Heart right ventricle (tissue), 16 donors: ENCODE measurements at regions not wholly inside any gene's neighbourhood (a gene's known extent, or its start where the extent isn't known, plus 50 kb on each side); places are given as distances from the start of the nearest gene placed in this dataset.

Experiments
- ATAC-seq, 8 donors: fragments of 200-7000 bp; cut with Tn5 transposase; one replicate each; pipeline ENCODE4 v1.9.1; 2020; ENCODE audit warnings: mild to moderate bottlenecking in 8 of 8, moderate library complexity in 8 of 8, moderate number of reproducible peaks in 1 of 8
- DNase-seq, 2 donors: peaks; one replicate each; pipeline ENCODE4 v3.0.0-alpha.2; 2020
- H3K27ac ChIP-seq, 10 donors: fragments of 200-600 bp; sonication (generic) in 2 of 10; one replicate each; pipeline versions ENCODE4 v1.5.0 to v1.8.0; 2020 to 2022; ENCODE audit warnings: mild to moderate bottlenecking in 3 of 10
- H3K27me3 ChIP-seq, 7 donors: fragments of 200-600 bp; one replicate each; pipeline ENCODE4 v1.8.0; 2021 to 2022; ENCODE audit warnings: mild to moderate bottlenecking in 2 of 7
- H3K36me3 ChIP-seq, 9 donors: fragments of 200-600 bp; sonication (generic) in 1 of 9; one replicate each; pipeline versions ENCODE4 v1.5.0 to v1.8.0; 2020 to 2022; ENCODE audit warnings: mild to moderate bottlenecking in 2 of 9
- H3K4me1 ChIP-seq, 9 donors: fragments of 200-600 bp; sonication (generic) in 1 of 9; one replicate each; pipeline versions ENCODE4 v1.5.0 to v1.8.0; 2020 to 2022; ENCODE audit warnings: mild to moderate bottlenecking in 4 of 9
- H3K4me3 ChIP-seq, 10 donors: fragments of 200-600 bp; sonication (generic) in 2 of 10; one replicate each; pipeline versions ENCODE4 v1.5.0 to v1.8.0; 2020 to 2022; ENCODE audit warnings: mild to moderate bottlenecking in 7 of 10, moderate library complexity in 2 of 10
- H3K9me3 ChIP-seq, 11 donors: fragments of 200-600 bp in 10 of 11; sonication (generic) in 2 of 11; one replicate each; pipeline versions ENCODE4 v1.5.0 to v1.8.0; 2013 to 2022; ENCODE audit warnings: mild to moderate bottlenecking in 2 of 11, control low read depth in 1 of 11, moderate library complexity in 1 of 11
- WGBS, 2 donors: extraction: QIAGEN DNeasy Blood & Tissue Kit; methylation state at CpG; one replicate each; pipeline ENCODE4 v1.1.7; 2013; ENCODE audit warnings: inconsistent platforms in 1 of 2; 5-methylcytosine and 5-hydroxymethylcytosine counted together
- intact Hi-C, 10 donors: fragments of 100-400 bp; cut with DNase I; formaldehyde crosslinking; loops; one replicate each; pipeline versions ENCODE4 v1.11.1 to v1.14.2; 2022
- TF ChIP-seq, protein P1 (sequence below), 9 donors: fragments of 200-600 bp; sonication (generic) in 2 of 9; IDR thresholded peaks; one replicate each; pipeline versions ENCODE4 v1.5.0 to v1.8.0; 2021 to 2022; ENCODE audit warnings: antibody characterized with exemption in 9 of 9, mild to moderate bottlenecking in 5 of 9, moderate library complexity in 1 of 9
- donor health status: Arrhythmogenic right ventricular cardiomyopathy.
- donor health status: ischemic (EF 13 %, LVEDD 7.1; RV severe dilation, severe dysfunction).
- donor health status: healthy with polysubstance abuse.
- donor health status: DM: no; HTN: yes; CAD: no.
- donor health status: DM: no; HTN: no; CAD: no.
- donor health status: ischemic (EF 25% LVEDD 6.9; RV normal size, moderate dysfunction).
- donor health status: ischemic (EF 25% LVEDD 5.7; RV mildly dilated, moderate dysfunction).
- donor health status: healthy.
- donor health status: DM: yes; HTN: yes; CAD: no.
- donor health status: Ischemic cardiomyopathy.
- donor health status: ischemic (EF 35%, LVEDD 5.7; RV mildly dilated, moderate dysfunction).
- donor health status: nonischemic (EF 11% LVEDD 7.7; RV severe dilation, severe dysfunction).
- donor health status: DM: yes; HTN: yes; CAD: no.
- donor health status: PGD.
- donor health status: ischemic (EF 29% LVEDD 5.4; RV normal size, mild dysfunction).
- donor health status: nonischemic (EF 23%, LVEDD 6.1; RV moderate dilation, normal function).

GRCh38 chr18:40874233-40874632, 1080.8 kb upstream of the PIK3C3 start:
- no peak for ATAC-seq
- TF ChIP-seq, protein P1, sequence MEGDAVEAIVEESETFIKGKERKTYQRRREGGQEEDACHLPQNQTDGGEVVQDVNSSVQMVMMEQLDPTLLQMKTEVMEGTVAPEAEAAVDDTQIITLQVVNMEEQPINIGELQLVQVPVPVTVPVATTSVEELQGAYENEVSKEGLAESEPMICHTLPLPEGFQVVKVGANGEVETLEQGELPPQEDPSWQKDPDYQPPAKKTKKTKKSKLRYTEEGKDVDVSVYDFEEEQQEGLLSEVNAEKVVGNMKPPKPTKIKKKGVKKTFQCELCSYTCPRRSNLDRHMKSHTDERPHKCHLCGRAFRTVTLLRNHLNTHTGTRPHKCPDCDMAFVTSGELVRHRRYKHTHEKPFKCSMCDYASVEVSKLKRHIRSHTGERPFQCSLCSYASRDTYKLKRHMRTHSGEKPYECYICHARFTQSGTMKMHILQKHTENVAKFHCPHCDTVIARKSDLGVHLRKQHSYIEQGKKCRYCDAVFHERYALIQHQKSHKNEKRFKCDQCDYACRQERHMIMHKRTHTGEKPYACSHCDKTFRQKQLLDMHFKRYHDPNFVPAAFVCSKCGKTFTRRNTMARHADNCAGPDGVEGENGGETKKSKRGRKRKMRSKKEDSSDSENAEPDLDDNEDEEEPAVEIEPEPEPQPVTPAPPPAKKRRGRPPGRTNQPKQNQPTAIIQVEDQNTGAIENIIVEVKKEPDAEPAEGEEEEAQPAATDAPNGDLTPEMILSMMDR (IDR thresholded peaks at IDR 0.05) = no peak
- no peak for DNase-seq

GRCh38 chr18:40868110-40868858, 1086.8 kb upstream of the PIK3C3 start:
- no peaks in the 10 kb centered on the region for H3K36me3 ChIP-seq
- no peak overlapping the region for H3K4me3 ChIP-seq
- 54 to 66% methylated on average over 4 of the region's 4 CpGs for WGBS, 2 donors
- H3K27me3 ChIP-seq = no peaks in the 10 kb centered on the region
- H3K27ac ChIP-seq = no peak overlapping the region
- no peaks in the 10 kb centered on the region for H3K4me1 ChIP-seq
- ATAC-seq (no peak), DNase-seq (no peak)
- TF ChIP-seq, protein P1 (IDR thresholded peaks at IDR 0.05) = no peak
- intact Hi-C loops = no loop called here
- peaks cover 0 to 4% (median 0%) of the 10 kb centered on the region in 11 donors for H3K9me3 ChIP-seq

More at GRCh38 chr18:40874233-40874632, 1080.8 kb upstream of the PIK3C3 start:
- H3K4me1 ChIP-seq = no peaks in the 10 kb centered on the region
- intact Hi-C loops = loop anchor here in 1 of 10 donors (1.0 kb wide), 1 partner anchor 16 kb away; no protein-coding TSS in a partner anchor
- H3K9me3 ChIP-seq = peaks cover 0 to 6% (median 0%) of the 10 kb centered on the region in 11 donors
- H3K27ac ChIP-seq = no peak overlapping the region
- H3K36me3 ChIP-seq = no peaks in the 10 kb centered on the region
- H3K27me3 ChIP-seq = no peaks in the 10 kb centered on the region
- H3K4me3 ChIP-seq = no peak overlapping the region
- WGBS, 2 donors = 92 to 93% methylated on average over 1 of the region's 1 CpG

- H3K4me3 ChIP-seq = no peak overlapping the region
- H3K27ac ChIP-seq = no peak overlapping the region
- no peaks in the 10 kb centered on the region for H3K27me3 ChIP-seq
- ATAC-seq = no peak
- no peak for DNase-seq
- H3K9me3 ChIP-seq = peaks cover 0 to 4% (median 0%) of the 10 kb centered on the region in 11 donors
- H3K4me1 ChIP-seq = no peaks in the 10 kb centered on the region
- intact Hi-C loops = no loop called here
- no peaks in the 10 kb centered on the region for H3K36me3 ChIP-seq
- TF ChIP-seq, protein P1 (IDR thresholded peaks at IDR 0.05) = no peak
- WGBS, 2 donors = 59 to 73% methylated on average over 2 of the region's 2 CpGs
These were observed 1087.6 kb upstream of the PIK3C3 start for GRCh38 chr18:40867459-40867858.

DNA sequence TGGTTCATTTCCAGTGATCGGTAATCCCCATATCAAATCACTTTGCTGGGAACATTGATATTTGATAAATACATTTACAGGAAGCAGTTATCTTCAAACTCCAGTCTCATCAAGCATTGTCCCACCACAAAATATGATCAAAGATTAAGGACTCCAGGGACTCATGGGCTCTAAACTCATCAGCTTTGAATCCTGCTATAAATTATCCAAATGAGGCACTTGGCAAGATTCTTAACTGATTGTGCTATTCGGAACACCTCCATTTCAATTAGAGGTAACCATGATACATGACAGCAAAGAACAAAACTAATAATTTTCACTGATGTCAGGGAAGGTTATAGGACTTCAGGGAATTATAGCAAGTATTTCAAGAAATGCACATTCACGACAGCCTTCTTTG, 1088.1 kb upstream of the PIK3C3 start:
- Histone ChIP-seq H3K9me3 (peaks cover 0 to 4% (median 0%) of the 10 kb centered on the region in 11 donors), H3K27me3 (no peaks in the 10 kb centered on the region), H3K36me3 (no peaks in the 10 kb centered on the region), H3K4me3 (no peak overlapping the region), H3K27ac (no peak overlapping the region), H3K4me1 (no peaks in the 10 kb centered on the region)
- ATAC-seq = no peak
- intact Hi-C loops = no loop called here
- no peak for DNase-seq
- 90 to 95% methylated on average over 3 of the region's 3 CpGs for WGBS, 2 donors
- TF ChIP-seq, protein P1 (IDR thresholded peaks at IDR 0.05) = no peak
